ENCODE measurements at regions not wholly inside any gene's neighbourhood (a gene's known extent, or its start where the extent isn't known, plus 50 kb on each side); places are given as distances from the start of the nearest gene placed in this dataset.

GRCh38 chr2:62425684-62426083 is 80.3 kb downstream of the TMEM17 start:
- TF ChIP-seq RFX5 (IDR thresholded peaks at IDR 0.05; ENCODE audit: low read depth, low read length) (no peak), CTCF (conservative IDR thresholded peaks at IDR 0.05; ENCODE audit: low read depth, low read length) (no peak), USF2 (IDR thresholded peaks at IDR 0.05; ENCODE audit: low read depth, low read length) (no peak), RCOR1 (IDR thresholded peaks at IDR 0.05; ENCODE audit: insufficient replicate concordance, low read length) (no peak), POLR2A (IDR thresholded peaks at IDR 0.05; ENCODE audit: low read depth, low read length) (no peak), RAD21 (IDR thresholded peaks at IDR 0.05; ENCODE audit: low read length) (no peak), SMC3 (IDR thresholded peaks at IDR 0.05; ENCODE audit: low read depth, low read length) (no peak), ELK1 (IDR thresholded peaks at IDR 0.05; ENCODE audit: borderline replicate concordance, low read depth, low read length) (no peak), BHLHE40 (IDR thresholded peaks at IDR 0.05; ENCODE audit: low read depth, low read length) (no peak), CHD1 (IDR thresholded peaks at IDR 0.05; ENCODE audit: low read depth, low read length) (no peak)

Measured in IMR-90 (cell line).